Transverse colon (tissue), 4 donors: ENCODE measurements at regions not wholly inside any gene's neighbourhood (a gene's known extent, or its start where the extent isn't known, plus 50 kb on each side); places are given as distances from the start of the nearest gene placed in this dataset.

Experiments used
- DNase-seq: peaks from one replicate; pipeline ENCODE4 v3.0.0-alpha.2; 2019
- H3K27ac ChIP-seq, 4 donors: fragments of 200-600 bp; sonication (generic); 2 replicates each; pipeline ENCODE4 v1.5.1; 2016 to 2018; ENCODE audit warnings: inconsistent platforms in 4 of 4
- H3K27me3 ChIP-seq: fragments of 200-600 bp; sonication (generic); 2 replicates; pipeline ENCODE4 v1.5.1; 2017; ENCODE audit warnings: inconsistent platforms
- H3K36me3 ChIP-seq, 4 donors: fragments of 200-600 bp; sonication (generic); 2 replicates each; pipeline ENCODE4 v1.5.1; 2017 to 2019; ENCODE audit warnings: inconsistent platforms in 4 of 4
- H3K4me1 ChIP-seq, 4 donors: fragments of 200-600 bp; sonication (generic); 2 replicates each; pipeline ENCODE4 v1.5.1; 2017 to 2020; ENCODE audit warnings: inconsistent platforms in 4 of 4
- H3K4me3 ChIP-seq, 4 donors: fragments of 200-600 bp; sonication (generic); 1 replicate in 1 of 4; 2 replicates in 3 of 4; pipeline versions ENCODE4 v1.5.1 to v1.6.1; 2017 to 2019; ENCODE audit warnings: inconsistent platforms in 4 of 4
- H3K9me3 ChIP-seq, 2 donors: fragments of 200-600 bp; sonication (generic); 2 replicates each; pipeline ENCODE4 v1.5.1; 2017 to 2019; ENCODE audit warnings: inconsistent platforms in 2 of 2
- CTCF ChIP-seq, 5 experiments: fragments of 200-600 bp in 3 of 5; fragments of 450-650 bp in 2 of 5; sonication (generic) in 3 of 5; IDR thresholded peaks; 1 replicate in 2 of 5; 2 replicates in 3 of 5; pipeline ENCODE4 v1.5.1; 2016 to 2017; ENCODE audit warnings: antibody characterized with exemption in 5 of 5, inconsistent platforms in 3 of 5, mild to moderate bottlenecking in 2 of 5, moderate library complexity in 1 of 5
- EP300 ChIP-seq: sonication (generic); formaldehyde crosslinking; IDR thresholded peaks from one replicate; pipeline ENCODE4 v1.6.1; 2017; ENCODE audit warnings: antibody characterized with exemption, low read depth
- POLR2A ChIP-seq: fragments of 450-650 bp; IDR thresholded peaks from one replicate; pipeline ENCODE4 v1.6.1; 2016; ENCODE audit warnings: antibody characterized with exemption, mild to moderate bottlenecking, moderate library complexity
- POLR2AphosphoS5 ChIP-seq, 3 donors: sonication (generic); formaldehyde crosslinking; IDR thresholded peaks; one replicate each; pipeline ENCODE4 v1.6.1; 2016; ENCODE audit warnings: antibody characterized with exemption in 3 of 3
- WGBS, 2 donors: methylation state at CpG; one replicate each; pipeline ENCODE4 v1.1.5; 2018; ENCODE audit warnings: low coverage in 1 of 2; 5-methylcytosine and 5-hydroxymethylcytosine counted together
- in situ Hi-C, 4 donors: fragments of 200-750 bp; cut with MboI; loops; one replicate each; pipeline versions ENCODE4 v1.15.0 to v1.15.1; 2017; ENCODE audit warnings: low sequenced_read_pairs in 3 of 4, low pct_ligation_motif_present in 1 of 4, low pct_unique_long_range_greater_than_20kb in 1 of 4
- intact Hi-C: fragments of 100-400 bp; cut with DNase I; formaldehyde crosslinking; loops from one replicate; pipeline ENCODE4 v1.15.1; 2023; ENCODE audit warnings: low total_unique reads

GRCh38 chr3:181956122-181956521 lies 244.4 kb downstream of the SOX2 start:
- H3K36me3 ChIP-seq = no peaks in the 10 kb centered on the region
- H3K27ac ChIP-seq = peak overlapping the region in 1 of 4 donors; percentile 17
- no peak for TF ChIP-seq EP300
- no peak for TF ChIP-seq CTCF (IDR thresholded peaks at IDR 0.05)
- no peak for TF ChIP-seq POLR2AphosphoS5 (IDR thresholded peaks at IDR 0.05)
- TF ChIP-seq POLR2A = no peak
- no peaks in the 10 kb centered on the region for H3K9me3 ChIP-seq
- intact Hi-C loops (no loop called here), in situ Hi-C loops (no loop called here)
- H3K27me3 ChIP-seq = no peaks in the 10 kb centered on the region
- DNase-seq = peak; percentile 15
- H3K4me3 ChIP-seq = no peak overlapping the region
- WGBS, 2 donors = 86% methylated on average over 5 of the region's 5 CpGs; no CpG with 5 or more reads in 1 of the 2 donors
- H3K4me1 ChIP-seq = no peaks in the 10 kb centered on the region

- intact Hi-C loops = no loop called here
- Histone ChIP-seq H3K36me3 (no peaks in the 10 kb centered on the region), H3K4me1 (no peaks in the 10 kb centered on the region), H3K9me3 (no peaks in the 10 kb centered on the region), H3K27me3 (no peaks in the 10 kb centered on the region), H3K4me3 (no peak overlapping the region), H3K27ac (no peak overlapping the region)
- no peak for DNase-seq
- TF ChIP-seq EP300 (no peak), POLR2A (no peak), CTCF (IDR thresholded peaks at IDR 0.05) (no peak), POLR2AphosphoS5 (IDR thresholded peaks at IDR 0.05) (no peak)
- WGBS, 2 donors = 63% methylated on average over 4 of the region's 4 CpGs; no CpG with 5 or more reads in 1 of the 2 donors
- in situ Hi-C loops = no loop called here
Measured at GRCh38 chr3:181966393-181966792, 254.7 kb downstream of the SOX2 start.

- TF ChIP-seq POLR2A (no peak), POLR2AphosphoS5 (IDR thresholded peaks at IDR 0.05) (no peak), CTCF (IDR thresholded peaks at IDR 0.05) (no peak), EP300 (no peak)
- Histone ChIP-seq H3K4me3 (no peak overlapping the region), H3K27me3 (no peaks in the 10 kb centered on the region), H3K9me3 (no peaks in the 10 kb centered on the region), H3K4me1 (no peaks in the 10 kb centered on the region), H3K27ac (no peak overlapping the region), H3K36me3 (no peaks in the 10 kb centered on the region)
- no peak for DNase-seq
- in situ Hi-C loops = no loop called here
- WGBS, 2 donors = 84 to 90% methylated on average over 3 of the region's 3 CpGs
- intact Hi-C loops = no loop called here
Measured at GRCh38 chr3:181969925-181970324, 258.2 kb downstream of the SOX2 start.

- Histone ChIP-seq H3K9me3 (no peaks in the 10 kb centered on the region), H3K27me3 (no peaks in the 10 kb centered on the region), H3K36me3 (no peaks in the 10 kb centered on the region), H3K4me1 (no peaks in the 10 kb centered on the region), H3K27ac (no peak overlapping the region), H3K4me3 (no peak overlapping the region)
- in situ Hi-C loops (no loop called here), intact Hi-C loops (no loop called here)
- 63 to 69% methylated on average over 2 of the region's 2 CpGs for WGBS, 2 donors
- TF ChIP-seq POLR2A (no peak), CTCF (IDR thresholded peaks at IDR 0.05) (no peak), EP300 (no peak), POLR2AphosphoS5 (IDR thresholded peaks at IDR 0.05) (no peak)
- DNase-seq = no peak
Measured at GRCh38 chr3:181971424-181971823, 259.7 kb downstream of the SOX2 start.
